Gastroesophageal sphincter (tissue), 3 donors: ENCODE measurements at regions not wholly inside any gene's neighbourhood (a gene's known extent, or its start where the extent isn't known, plus 50 kb on each side); places are given as distances from the start of the nearest gene placed in this dataset.

Source experiments
- EP300 ChIP-seq: sonication (generic); formaldehyde crosslinking; IDR thresholded peaks from one replicate; pipeline ENCODE4 v1.6.1; 2017; ENCODE audit warnings: antibody characterized with exemption, mild to moderate bottlenecking
- TF ChIP-seq, protein P1 (sequence below), 4 experiments: fragments of 200-600 bp in 2 of 4; fragments of 450-650 bp in 2 of 4; sonication (generic) in 1 of 4; IDR thresholded peaks; one replicate each; pipeline ENCODE4 v1.5.1; 2017 to 2019; ENCODE audit warnings: antibody characterized with exemption in 4 of 4, mild to moderate bottlenecking in 2 of 4, moderate library complexity in 2 of 4

DNA sequence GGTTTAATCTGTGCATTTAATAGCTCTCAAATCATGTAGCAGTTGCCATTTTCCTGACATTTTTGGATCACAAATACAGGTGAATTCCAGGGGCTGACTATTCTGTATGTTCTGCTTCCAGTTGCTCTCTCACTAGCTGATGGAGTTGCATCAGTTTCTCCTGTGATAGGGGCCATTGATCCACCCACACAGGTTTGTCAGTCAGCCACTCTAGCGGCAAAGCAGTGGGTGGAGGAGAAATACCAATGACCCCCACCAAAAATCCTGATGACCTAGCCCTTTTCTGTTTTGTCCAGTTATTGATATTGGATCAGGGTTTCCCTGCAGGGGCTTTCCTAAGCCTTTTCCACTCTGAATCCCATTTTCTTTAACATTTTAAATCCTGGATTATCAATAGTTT, 72.3 kb upstream of the BTN3A2 start:
- TF ChIP-seq, protein P1, sequence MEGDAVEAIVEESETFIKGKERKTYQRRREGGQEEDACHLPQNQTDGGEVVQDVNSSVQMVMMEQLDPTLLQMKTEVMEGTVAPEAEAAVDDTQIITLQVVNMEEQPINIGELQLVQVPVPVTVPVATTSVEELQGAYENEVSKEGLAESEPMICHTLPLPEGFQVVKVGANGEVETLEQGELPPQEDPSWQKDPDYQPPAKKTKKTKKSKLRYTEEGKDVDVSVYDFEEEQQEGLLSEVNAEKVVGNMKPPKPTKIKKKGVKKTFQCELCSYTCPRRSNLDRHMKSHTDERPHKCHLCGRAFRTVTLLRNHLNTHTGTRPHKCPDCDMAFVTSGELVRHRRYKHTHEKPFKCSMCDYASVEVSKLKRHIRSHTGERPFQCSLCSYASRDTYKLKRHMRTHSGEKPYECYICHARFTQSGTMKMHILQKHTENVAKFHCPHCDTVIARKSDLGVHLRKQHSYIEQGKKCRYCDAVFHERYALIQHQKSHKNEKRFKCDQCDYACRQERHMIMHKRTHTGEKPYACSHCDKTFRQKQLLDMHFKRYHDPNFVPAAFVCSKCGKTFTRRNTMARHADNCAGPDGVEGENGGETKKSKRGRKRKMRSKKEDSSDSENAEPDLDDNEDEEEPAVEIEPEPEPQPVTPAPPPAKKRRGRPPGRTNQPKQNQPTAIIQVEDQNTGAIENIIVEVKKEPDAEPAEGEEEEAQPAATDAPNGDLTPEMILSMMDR (IDR thresholded peaks at IDR 0.05), result no peak
- no peak for TF ChIP-seq EP300
